ENCODE measurements at regions not wholly inside any gene's neighbourhood (a gene's known extent, or its start where the extent isn't known, plus 50 kb on each side); places are given as distances from the start of the nearest gene placed in this dataset.

DNA sequence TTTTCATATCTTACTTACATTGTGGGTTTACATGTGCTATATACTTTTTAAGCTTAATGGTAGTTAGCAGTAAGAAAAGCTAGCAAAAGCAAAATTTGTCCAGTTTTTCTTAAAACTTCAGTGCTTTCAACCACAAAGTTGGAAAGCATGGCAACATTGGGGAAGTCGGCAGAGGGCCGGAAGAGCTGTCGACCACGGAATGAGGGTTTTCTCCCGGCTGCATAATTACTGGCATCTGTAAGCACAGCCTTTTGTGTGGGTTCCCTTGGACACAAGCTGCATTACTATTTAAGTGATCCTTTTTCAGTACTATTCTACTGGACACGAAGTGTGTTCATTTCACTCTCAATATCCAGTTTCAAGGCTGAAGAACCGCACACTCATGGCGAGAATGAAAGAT lies 560.4 kb downstream of the ANKRD50 start:
- Histone ChIP-seq H3K27me3 (replicated peaks in 1 of 7) (no peaks in the 10 kb centered on the region), H3K9me3 (no peaks in the 10 kb centered on the region), H3K27ac (no peak overlapping the region), H3K4me1 (no peaks in the 10 kb centered on the region), H3K36me3 (no peaks in the 10 kb centered on the region), H3K4me3 (no peak overlapping the region)
- DNase-seq = no peak
- WGBS, 5 donors = 54 to 69% (median 57%) methylated on average over 8 of the region's 8 CpGs
- no peak for TF ChIP-seq POLR2A (IDR thresholded peaks at IDR 0.05)
- TF ChIP-seq CTCF (IDR thresholded peaks at IDR 0.05 in 8 of 11, conservative IDR thresholded peaks at IDR 0.05 in 3 of 11) = no peak
- no peak for TF ChIP-seq POLR2AphosphoS5 (IDR thresholded peaks at IDR 0.05)
- intact Hi-C loops (cut with DNase I; ENCODE audit: low total_unique reads) = no loop called here

DNA sequence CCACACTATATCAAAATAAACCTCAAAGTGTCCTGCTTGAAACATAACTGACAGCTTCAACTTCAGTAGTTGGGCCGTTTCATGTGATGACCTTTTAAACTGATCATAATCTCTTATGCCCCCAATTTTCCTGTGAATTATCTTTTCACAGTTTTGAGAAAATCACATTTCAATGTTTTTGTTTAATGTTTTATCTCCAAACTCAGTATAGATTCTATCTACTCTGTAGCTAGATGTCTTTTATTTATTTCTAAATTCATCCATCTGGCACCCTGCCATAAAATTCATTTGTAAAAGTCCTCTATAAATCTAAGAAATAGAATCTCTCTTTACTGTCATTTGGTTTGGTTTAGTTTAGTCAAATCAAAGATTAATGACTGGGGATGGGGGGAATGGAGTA lies 557.3 kb downstream of the ANKRD50 start:
- TF ChIP-seq POLR2A (IDR thresholded peaks at IDR 0.05) (no peak), POLR2AphosphoS5 (IDR thresholded peaks at IDR 0.05) (no peak), CTCF (IDR thresholded peaks at IDR 0.05 in 8 of 11, conservative IDR thresholded peaks at IDR 0.05 in 3 of 11) (no peak)

DNA sequence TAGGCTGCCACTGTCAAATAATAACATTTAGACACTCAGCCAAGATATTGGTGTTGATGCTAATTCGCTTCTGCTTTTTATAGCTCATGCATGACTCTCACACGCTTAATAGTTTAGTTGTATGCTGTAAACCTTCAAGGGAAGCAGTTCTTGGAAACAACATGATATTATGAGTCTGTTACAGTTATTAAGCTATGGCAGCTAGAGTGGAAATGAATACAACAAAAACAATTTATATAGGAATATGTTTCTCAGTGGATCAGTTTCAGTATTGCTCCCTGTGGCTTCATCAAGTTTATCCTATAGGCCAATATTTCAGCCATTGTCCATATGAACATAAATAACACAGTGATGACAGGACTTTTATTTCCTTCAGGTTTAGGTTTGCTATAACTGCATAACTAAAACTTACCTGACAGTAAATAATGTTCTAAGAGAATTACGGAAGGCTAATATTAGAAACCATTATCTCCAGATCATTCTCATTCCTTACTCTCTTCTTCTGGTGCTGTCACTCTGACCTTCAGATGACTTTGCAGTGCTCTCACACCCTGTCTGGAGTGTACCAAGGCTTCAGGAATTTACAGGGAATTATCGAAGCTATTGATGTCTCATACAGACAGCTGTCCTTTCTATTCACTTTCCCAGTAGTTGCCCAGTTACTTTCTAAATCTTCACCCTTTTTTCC lies 555.0 kb downstream of the ANKRD50 start:
- Histone ChIP-seq H3K27ac (no peak overlapping the region), H3K27me3 (replicated peaks in 1 of 7) (no peaks in the 10 kb centered on the region), H3K4me1 (no peaks in the 10 kb centered on the region), H3K36me3 (no peaks in the 10 kb centered on the region), H3K4me3 (no peak overlapping the region), H3K9me3 (no peaks in the 10 kb centered on the region)
- intact Hi-C loops (cut with DNase I; ENCODE audit: low total_unique reads) = no loop called here
- no peak for DNase-seq
- no peak for TF ChIP-seq POLR2A (IDR thresholded peaks at IDR 0.05)
- TF ChIP-seq POLR2AphosphoS5 (IDR thresholded peaks at IDR 0.05) = no peak
- no peak for TF ChIP-seq CTCF (IDR thresholded peaks at IDR 0.05 in 8 of 11, conservative IDR thresholded peaks at IDR 0.05 in 3 of 11)
- 84 to 92% (median 88%) methylated on average over 4 of the region's 4 CpGs for WGBS, 5 donors

More for the DNA sequence above, 557.3 kb downstream of the ANKRD50 start:
- Histone ChIP-seq H3K4me1 (no peaks in the 10 kb centered on the region), H3K4me3 (no peak overlapping the region), H3K9me3 (no peaks in the 10 kb centered on the region), H3K27ac (no peak overlapping the region), H3K36me3 (no peaks in the 10 kb centered on the region), H3K27me3 (replicated peaks in 1 of 7) (no peaks in the 10 kb centered on the region)
- intact Hi-C loops (cut with DNase I; ENCODE audit: low total_unique reads) = no loop called here
- DNase-seq = no peak
- WGBS, 5 donors = 53 to 78% (median 61%) methylated on average over 1 of the region's 1 CpG

DNA sequence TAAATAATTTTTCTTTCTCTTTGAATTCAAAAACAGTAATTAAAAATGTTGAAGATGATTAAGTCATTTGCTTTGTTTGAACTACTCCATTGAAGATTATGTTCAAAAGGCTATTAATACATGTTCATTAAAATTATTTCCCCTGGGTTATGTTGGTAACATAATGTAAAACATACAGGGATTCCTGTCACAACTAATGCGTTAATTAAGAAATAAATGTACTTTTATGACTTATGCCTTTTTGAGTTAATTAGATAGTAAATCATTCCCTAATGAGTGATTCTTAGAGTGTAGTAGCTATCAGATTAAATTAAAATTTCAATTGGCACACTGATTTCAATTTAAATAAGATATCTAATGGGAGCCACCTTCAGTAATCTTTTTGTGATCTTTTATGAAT lies 549.1 kb downstream of the ANKRD50 start:
- Histone ChIP-seq H3K36me3 (no peaks in the 10 kb centered on the region), H3K27me3 (replicated peaks in 1 of 7) (no peaks in the 10 kb centered on the region), H3K4me3 (no peak overlapping the region), H3K9me3 (peaks cover 0 to 2% (median 0%) of the 10 kb centered on the region in 8 donors), H3K27ac (no peak overlapping the region), H3K4me1 (no peaks in the 10 kb centered on the region)
- TF ChIP-seq CTCF (IDR thresholded peaks at IDR 0.05 in 8 of 11, conservative IDR thresholded peaks at IDR 0.05 in 3 of 11) (no peak), POLR2AphosphoS5 (IDR thresholded peaks at IDR 0.05) (no peak), POLR2A (IDR thresholded peaks at IDR 0.05) (no peak)
- intact Hi-C loops (cut with DNase I; ENCODE audit: low total_unique reads) = no loop called here
- DNase-seq = no peak
- 93 to 98% (median 96%) methylated on average over 1 of the region's 1 CpG for WGBS, 5 donors
